AML-193 (cell line): ENCODE measurements at regions not wholly inside any gene's neighbourhood (a gene's known extent, or its start where the extent isn't known, plus 50 kb on each side); places are given as distances from the start of the nearest gene placed in this dataset.
A peak's percentile ranks its signal among the peaks of the same experiment; 100 is the strongest.

Source experiments
- DNase-seq, 2 experiments: peaks; one replicate each; lab custom pipeline; 2025; lab: John Stamatoyannopoulos, UW

DNA sequence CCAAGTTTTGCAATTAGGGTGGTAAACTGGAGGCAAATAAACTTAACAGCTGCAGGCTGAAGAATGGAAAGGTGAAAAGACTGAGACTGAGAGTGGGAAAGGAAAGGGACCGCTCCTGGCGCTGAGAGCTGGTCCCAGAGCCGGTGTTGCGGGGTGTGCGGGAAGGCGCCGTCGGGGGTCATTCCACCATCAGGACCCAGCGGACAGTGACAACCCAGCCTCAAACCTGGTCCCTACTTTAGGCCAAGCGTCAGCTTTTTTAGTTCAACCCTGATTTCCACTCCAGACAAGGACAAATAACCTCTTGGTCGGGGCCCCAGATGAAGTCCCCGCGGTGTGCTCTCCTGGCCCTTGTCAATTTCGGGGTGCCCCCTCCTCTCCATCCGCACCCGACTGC, 145.8 kb upstream of the ETS2 start:
- no peak for DNase-seq

DNA sequence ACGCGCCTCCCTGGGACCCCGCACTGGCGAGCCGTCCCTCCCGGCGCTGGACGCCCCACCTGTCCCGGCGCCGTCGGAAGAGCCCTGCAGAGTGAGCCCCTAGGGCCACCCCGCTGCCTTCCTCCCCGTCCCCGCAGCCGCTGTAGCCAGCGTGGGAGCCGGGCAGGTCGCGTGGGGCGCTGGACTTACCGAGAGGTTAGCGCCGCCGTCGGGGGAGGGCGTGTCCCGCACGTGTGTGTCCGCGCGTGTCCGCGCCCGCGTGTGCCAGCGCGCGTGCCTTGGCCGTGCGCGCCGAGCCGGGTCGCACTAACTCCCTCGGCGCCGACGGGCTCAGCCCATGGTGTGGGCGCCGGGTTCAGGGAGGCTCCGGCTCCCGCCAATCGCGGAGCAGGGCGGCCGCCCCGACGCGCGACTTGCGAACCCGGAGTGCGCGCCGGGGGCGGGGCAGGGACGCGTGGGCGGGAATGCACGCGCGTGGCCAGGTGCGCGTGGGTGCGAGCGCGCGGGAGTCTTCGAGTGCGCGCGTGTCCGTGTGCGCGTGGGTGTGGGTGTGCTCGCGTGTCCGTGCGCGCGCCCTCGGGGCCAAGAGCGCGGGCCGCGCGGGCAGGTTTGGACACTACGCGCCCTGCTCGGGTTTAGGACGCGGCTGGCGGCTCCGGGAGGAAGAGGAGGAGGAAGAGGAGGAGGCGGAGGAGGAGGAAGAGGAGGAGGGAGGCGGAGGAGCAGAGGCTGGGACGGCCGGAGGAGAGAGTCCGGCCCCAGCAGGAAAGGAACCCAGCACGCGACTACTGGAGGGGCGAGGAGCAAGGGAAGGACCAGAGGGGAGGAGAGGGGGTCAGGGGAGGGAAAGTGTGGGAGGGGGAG, 145.2 kb upstream of the ETS2 start:
- no peak for DNase-seq

DNA sequence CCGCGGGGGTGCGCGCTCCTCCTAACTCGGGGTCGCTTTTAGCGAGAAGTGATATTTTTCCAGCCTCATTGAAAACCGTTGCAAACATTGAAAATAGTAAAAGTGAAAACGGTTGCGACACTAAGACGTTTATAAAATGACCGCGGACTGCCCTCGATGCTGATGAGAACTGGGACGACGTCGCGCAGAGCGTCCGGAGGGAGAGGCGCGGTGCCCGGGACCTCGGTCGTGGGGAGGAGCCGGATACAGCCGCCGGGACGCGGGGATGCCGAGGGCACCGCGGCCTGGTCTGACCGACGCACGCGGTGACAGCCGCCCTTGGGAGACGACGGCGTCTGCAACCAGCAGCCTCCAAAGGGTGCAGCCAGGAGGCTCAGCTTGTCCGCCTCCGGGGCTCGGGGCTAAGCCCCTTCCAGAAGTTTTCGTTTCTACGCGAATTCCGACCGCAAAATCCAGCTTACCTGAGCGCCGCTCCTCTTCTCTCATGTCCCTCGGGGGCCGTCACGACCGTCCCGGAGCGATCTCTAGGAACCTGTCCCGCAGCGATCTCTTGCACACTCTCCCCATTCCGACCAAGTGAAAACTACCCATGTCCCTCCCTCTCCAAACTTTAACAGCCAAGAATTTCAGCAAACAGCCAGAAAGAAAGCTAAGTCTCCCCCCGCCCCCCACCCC, 144.4 kb upstream of the ETS2 start:
- no peak for DNase-seq

DNA sequence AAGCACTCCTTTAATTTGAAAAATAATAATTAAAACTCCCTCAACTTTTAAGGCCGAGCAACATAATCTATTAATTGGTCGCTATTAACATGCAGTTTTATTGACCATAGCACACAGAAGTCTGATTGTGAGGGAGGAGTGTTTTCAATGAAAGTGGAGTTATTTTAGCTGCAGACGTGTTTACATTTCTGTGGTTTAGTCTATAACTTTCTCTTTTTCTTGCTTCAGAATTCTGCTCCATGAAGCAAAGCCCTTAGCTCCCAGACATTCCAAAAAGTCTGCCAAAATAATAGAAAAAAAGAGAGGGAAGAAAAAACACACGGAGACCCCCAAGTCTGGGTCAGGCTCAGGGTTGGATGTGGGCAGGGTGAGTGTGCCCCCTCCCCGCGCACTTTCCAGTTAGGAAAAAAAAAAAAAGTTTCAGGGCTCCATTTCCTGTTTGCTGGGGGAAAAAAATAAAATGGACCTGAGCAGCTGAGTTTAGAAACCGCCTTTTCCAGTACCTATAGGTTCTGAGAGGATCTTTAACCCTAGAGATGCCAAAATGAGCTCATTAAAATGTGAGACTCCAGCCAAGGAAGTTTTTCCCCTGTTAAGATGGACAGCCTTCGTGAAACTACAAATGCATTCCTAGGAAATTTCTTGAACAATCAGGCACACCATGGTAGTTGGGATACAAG, 143.7 kb upstream of the ETS2 start:
- DNase-seq: no peak

DNA sequence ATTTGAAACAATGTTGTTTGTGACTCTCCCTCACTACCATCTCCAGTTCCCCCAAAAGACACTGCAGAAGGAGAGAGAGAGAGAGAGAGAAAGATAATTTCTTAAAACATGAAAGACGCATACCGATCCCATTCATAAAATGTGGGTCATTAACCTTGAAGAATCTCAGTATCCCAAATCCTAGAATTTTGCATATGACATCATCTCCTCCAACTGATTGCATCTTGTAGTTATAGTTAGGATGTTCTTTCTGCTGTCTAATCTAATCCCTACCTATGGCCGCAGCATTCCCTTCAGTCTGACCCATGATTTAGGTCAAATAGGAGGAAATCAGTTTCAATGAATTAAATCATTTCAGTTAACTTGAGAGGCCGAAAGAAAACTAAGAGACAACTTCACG, 142.4 kb upstream of the ETS2 start:
- DNase-seq: no peak

DNA sequence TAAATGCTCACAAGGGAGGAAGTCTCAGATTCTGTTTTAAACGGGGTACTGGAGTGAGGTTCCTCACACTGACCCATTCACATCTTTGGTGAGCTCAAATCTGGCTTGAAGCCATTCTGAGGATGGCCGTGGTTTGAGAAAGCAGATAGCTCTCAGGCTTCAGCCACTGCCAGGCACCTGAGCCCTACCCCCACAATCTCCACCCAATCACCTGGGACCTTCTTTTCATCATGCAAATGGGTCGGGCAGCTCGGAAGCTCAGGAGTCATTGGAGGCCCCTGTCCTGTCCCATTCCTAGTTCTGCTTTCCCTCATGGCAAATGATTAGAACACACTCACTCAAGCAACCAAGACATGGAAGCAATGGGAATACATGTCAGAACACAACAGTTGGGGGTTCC, 141.4 kb upstream of the ETS2 start:
- no peak for DNase-seq

DNA sequence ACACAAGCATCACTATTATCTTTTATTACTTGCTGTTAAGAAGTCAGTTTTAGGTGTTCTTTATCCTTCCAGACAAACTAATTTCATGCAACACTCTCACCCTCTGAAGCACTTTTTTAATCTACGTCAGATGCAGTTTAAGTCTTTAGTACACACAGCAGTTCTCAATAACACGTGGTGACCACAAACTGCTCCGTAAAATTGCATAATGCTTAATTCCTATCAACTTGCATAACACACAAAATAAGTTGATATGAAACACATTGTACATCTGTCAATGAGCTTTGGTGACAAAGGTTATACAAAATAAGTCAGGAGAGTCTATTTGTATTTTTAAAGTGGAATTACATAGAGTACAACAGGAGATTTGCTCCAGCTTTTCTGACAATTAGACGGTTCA, 140.9 kb upstream of the ETS2 start:
- no peak for DNase-seq

DNA sequence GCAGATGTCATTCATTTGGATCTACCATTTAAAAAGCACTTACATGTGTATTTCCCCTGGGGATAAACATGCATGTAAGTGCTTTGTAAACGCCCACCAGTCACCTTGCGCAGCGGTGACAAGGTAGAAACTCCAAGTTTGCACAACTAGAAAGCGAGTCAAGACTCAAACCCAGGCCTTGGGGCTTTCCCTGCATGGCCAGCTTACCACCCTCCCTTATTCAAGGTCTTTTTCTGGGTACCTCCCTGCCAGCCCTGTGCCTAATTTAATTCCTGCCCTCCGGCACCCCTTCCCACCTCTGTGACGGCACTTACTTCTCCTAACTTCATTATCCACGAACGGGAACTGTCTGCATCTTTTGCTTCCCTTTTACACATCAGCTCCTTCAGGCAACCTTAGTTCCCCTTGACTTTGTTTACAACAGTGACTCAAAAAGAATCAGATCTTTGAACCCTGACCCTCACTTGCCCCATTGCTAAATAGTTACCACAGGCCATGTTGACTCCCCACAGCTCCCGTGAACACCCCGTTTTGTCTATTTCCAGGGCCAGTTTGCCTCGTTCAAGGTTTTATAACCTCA, 138.3 kb upstream of the ETS2 start:
- no peak for DNase-seq

DNA sequence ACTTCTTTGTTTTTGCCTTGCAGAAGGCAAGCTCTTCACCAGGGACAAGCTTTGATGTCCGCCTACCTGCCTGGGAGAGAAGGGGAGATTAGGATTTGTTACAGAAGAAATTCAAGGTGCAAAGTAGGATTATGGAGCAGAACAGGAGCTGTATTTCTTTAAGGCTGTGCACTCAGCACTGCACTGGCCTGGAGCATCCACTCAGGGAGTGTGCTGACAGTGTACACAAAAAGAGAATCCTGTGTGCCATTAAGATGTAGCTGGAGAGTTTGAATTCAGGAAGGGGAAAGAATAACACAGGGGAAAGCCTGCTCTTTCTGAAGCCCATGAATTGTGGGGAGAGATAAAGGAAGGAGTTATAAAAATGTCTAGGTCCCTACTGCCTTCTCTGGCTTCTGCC, 137.7 kb upstream of the ETS2 start:
- no peak for DNase-seq

DNA sequence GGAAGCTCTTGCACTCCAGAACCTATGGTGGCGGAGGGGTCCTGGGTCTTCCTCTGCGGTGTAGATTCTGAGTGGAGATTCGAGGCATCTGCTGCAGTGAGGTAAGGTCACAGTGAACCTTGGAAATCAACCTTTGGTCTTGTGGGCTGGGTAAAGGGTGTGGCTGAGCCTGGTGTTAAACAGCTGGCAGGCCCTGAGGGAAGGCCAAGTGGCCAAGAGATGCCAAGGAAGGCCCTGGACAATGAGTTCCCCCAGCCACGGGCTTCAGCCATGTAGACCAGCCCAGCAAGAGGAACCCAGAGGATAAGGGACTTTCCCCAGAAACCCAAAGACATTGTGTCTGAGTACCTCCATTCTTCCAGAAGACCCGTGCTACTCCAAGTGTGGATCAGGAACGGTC, 137.2 kb upstream of the ETS2 start:
- DNase-seq: no peak

DNA sequence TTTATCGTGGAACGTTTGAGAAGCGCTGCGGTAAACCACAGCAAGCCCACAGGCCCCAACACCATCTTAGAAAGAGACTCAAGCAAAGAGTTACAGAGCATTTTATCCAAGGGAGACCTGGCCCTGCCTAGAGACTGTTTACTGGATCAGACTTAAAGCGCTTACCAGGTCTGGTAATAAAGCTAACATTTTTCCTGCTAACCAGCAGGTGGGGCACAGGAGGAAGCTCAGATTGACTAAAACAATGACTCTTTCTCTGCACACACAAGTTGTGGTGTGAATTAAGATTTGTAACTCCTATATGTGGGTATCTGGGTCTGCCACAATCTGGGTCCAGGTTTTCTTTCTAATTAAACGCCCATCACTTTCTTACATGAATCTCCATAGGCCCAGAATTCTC, 136.5 kb upstream of the ETS2 start:
- DNase-seq: peak; percentile 8 to 26

DNA sequence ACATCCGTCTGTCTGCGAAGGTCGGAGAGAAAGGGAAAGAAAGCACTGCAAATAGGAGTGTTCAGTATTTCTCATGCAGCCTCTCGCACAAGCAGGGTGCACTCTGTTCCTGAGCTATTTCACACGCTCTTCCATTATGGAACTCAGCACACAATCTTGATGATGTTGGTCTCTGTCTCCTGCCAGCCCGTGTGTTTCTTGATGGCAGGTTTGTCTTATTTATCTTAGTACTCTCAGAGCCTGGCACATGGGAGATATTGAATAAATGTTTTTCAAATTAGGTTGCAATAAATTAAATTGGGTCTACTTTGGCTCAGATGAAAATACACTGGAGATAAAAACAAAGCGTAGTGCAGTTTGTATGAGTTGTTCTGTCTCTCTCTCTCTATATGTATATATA, 134.9 kb upstream of the ETS2 start:
- no peak for DNase-seq

DNA sequence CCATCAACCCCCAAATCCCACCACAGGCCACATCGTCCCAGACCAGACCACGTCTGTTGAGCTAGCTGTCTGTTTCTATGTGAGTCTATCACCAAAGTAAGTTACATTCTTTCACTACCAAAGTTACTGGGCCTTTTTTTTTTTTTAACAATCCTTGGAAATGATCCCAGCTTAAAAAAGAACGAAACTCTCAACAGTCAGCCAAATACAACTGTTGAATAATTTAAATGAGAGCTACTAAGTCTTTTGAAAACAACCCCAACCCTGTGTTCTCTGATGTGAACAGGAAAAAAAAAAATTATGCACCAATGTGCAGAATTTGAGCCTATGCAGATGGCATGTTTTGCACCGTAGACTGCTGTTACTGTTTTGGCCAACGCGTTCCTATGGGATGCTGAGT, 134.0 kb upstream of the ETS2 start:
- no peak for DNase-seq

DNA sequence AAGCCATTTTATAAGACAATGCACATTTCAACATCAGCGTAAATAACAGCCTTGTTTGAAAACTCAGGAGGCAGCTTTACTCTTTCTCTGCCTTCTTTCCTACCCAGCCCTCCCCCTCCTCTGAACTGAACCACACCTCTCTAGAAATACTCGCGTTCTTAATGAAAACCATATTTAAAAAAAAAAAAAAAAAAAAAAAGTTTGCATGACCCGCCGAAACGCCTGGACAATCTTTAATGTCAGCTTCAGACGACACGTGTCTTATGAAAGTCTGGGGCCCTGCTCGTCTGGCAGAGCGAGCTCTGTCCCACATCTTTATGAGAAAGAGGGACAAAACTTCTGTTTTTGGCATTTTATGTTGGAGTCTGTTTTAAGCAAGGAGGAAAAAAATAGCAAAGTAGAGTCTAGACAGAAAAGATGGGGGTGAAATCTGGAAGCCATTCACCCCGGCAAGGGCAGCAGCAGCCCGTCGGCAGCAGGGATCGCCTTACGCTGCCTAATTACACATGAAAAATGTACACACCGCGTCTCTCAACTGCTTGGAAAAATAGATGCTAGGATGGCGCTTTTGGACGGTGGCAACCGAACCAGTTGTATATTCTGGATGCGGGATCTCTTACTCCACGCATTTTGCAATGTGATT, 130.4 kb upstream of the ETS2 start:
- no peak for DNase-seq

DNA sequence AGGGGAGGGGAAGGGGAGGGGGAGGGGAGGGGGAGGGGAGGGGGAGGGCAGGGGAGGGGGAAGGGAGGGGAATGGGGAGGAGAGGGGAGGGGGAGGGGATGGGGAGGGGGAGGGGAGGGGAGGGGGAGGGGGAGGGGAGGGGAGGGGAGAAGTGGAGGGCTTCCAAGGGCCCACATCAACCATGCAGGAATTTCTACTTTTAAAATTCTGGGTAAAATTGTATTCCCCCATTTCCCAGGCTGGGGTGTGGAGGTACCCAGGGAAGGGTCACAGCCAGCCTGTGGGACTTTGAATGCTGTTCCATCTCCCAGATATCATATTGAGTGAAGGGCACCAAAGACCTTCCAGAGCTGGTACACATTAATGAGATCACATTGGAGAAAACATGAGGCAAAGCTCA, 126.9 kb upstream of the ETS2 start:
- DNase-seq: no peak

DNA sequence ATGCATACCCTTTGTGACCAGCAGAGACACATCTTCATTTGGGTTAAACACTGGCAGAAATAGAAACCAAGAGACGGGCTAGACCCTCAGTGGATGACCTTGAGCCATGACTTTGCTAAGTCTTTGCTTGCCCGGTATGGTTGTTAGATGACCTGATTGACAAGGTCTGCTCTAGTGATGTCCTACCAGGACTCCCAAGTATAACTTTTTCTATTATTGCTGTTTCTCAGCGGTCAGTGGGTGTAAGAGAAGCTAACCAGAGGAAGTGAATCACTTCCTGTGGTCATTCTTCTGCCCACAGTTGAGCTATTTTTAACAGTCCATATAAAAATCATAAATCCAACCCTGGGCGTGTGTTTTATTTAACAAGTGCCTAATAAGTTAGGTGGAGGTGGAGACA, 126.2 kb upstream of the ETS2 start:
- DNase-seq: peak; percentile 29 to 30

DNA sequence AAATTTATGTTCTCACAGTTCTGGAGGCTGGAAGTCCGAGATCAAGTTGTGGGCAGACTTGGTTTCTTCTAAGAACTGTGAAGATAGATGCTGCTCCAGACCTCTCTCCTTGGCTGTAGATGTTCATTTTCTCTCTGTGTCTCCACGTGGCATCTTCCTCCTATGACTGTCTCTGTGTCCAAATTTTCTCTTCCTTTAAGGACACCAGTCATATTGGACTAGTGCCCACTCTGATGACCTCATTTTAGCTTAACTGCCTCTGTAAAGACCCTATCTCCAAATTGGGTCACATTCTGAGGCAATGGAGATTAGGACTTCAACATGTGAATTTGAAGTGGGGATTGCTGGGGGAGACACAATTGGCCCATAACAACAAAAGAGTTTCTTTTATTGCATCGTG, 125.3 kb upstream of the ETS2 start:
- no peak for DNase-seq

DNA sequence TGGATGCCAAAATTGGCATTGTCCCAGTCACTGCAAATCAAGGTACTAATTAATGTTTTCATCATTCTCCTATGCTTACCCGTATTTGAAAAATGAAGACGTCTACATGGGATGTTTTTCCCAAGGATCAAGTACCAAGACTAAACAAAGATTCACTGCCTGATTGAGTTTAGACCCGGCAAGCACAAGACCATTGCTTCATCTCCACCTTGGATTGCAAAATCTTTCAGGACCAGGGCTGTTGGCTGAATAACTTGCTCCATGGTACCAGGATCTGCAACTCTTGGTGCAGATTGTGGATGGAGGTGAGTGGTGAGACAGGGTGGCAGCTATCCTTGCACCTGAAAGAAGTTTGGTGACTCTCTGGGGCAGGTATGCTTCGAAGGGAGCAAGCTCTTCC, 122.5 kb upstream of the ETS2 start:
- no peak for DNase-seq

DNA sequence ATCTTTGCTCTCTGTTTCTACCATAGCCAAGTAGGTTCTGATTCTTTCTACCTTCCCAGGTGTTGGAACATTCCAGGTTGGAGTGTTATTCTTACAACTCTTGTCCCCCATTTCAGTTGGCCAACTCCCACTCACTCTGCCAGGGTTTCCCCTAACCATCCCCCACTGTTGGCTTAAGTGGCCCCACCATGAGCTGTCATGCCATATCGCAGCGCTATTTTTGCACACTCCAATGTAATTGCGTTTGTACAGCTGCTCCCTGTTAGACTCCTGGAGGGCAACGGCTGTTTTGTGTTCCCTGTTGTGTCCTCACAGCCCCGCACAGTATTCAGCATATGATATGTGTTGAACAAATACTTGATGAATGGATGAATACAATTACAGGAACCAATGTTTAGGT, 117.7 kb upstream of the ETS2 start:
- no peak for DNase-seq

DNA sequence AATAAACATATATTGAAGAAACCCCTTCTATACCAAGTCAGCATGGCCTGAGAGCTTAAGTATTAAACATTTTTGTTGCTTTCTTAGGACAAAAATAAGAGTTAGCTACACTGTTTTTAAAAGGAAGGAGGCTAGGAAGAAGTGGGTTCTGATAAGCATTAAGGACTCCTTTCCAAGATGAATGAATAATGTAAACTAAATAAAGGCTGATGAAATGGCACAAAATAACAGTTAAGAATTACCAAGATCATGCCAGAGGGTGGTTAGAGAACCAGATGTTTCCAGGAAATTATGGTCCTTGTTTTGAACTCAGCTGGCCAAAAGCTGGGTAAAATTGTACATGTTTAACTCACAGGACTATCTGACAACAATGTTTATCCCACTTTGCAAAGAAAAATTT, 114.1 kb upstream of the ETS2 start:
- no peak for DNase-seq

DNA sequence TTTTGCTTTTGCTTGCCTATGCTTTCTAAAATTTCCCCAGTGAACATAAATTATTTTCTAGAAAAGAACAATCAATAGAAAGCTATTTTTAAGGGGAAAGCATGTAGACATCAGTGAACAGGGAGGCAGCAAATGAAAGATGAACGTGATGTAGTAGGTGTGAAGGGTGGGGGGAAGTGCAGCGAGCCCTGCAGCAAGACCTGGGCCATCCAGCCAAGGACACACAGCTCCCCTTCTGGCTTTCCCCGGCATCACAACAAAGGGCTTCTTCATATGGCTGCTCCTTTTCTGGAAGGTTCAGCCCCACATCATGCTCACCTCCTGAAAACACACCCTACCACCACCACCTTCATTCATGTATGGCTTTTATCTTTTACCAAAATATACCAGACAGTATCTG, 109.2 kb upstream of the ETS2 start:
- DNase-seq: no peak

DNA sequence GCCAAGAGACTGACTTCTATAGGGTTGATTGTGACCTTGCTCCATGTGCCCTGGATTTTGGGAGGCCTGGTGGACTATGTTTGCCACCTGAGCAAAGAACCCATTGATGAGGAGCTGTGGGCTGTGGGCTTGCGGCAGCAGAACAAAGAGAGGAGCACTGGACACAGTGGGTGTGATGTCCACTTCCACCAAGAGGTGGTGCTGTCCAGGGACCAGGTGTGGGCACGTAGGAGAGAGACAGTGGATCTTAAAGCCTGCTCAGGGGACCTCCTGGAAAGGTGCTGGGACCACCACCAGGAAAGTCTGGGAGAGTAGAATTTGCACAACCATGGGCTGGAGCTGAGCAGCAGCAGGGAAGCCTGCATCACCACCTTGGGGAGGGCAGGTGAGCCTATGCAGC, 106.7 kb upstream of the ETS2 start:
- no peak for DNase-seq
